ENCODE measurements at regions not wholly inside any gene's neighbourhood (a gene's known extent, or its start where the extent isn't known, plus 50 kb on each side); places are given as distances from the start of the nearest gene placed in this dataset.

DNA sequence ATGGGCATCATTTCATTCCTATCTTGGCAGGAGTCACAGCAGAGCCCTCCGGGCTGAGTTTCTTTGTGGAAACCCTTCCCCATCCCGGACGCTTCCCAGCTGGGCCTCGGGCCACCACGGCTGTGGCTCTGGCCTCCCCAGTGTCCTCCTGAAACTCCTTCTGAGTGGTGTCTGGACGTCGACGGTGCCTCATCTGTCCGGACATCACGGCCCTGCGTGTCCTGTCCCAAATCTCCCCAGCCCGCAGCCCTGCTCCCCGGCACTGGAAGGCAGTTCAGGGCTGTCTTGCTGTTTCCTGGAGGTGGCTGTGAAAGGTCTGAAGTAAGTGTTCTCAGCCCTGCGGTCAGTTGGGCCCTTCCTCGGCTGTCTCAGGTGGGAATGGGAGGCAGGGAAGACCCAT lies 99.8 kb upstream of the TMEM18 start:
- H3K79me2 ChIP-seq (ENCODE audit: insufficient read depth) = no peaks in the 10 kb centered on the region
- no peak overlapping the region for H3K4me2 ChIP-seq
- POLR2A ChIA-PET = no interaction called here
- no peak overlapping the region for H3K27ac ChIP-seq (ENCODE audit: low read depth in 2 of 2, low read length in 1 of 2)
- H3K27me3 ChIP-seq (ENCODE audit: insufficient read depth) = no peaks in the 10 kb centered on the region
- peaks cover 0 to 8% of the 10 kb centered on the region in 2 experiments; a peak in 2 of 4 replicates for H3K4me1 ChIP-seq (ENCODE audit: control insufficient read depth in 1 of 2, insufficient read depth in 2 of 2, low read depth in 1 of 2, low read length in 1 of 2)
- H3K9me3 ChIP-seq = no peaks in the 10 kb centered on the region
- no peaks in the 10 kb centered on the region for H3K9me2 ChIP-seq
- H3K4me3 ChIP-seq (ENCODE audit: low read depth in 2 of 2, low read length in 1 of 2) = no peak overlapping the region
- no peaks in the 10 kb centered on the region for H3K36me3 ChIP-seq (replicated peaks in 1 of 2; ENCODE audit: control insufficient read depth in 1 of 2, insufficient read depth in 2 of 2, low read length in 1 of 2)
- TF ChIP-seq FOXJ3 (CRISPR knock-in tag; IDR thresholded peaks at IDR 0.05) = no peak
- TF ChIP-seq CHD2 (IDR thresholded peaks at IDR 0.05; ENCODE audit: low read length, partially characterized antibody) = no peak
- TF ChIP-seq NFIC (IDR thresholded peaks at IDR 0.05; ENCODE audit: borderline replicate concordance) = no peak
- TF ChIP-seq MEF2A (IDR thresholded peaks at IDR 0.05; ENCODE audit: borderline replicate concordance, low read depth) = no peak
- TF ChIP-seq, protein P1, sequence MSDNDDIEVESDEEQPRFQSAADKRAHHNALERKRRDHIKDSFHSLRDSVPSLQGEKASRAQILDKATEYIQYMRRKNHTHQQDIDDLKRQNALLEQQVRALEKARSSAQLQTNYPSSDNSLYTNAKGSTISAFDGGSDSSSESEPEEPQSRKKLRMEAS (IDR thresholded peaks at IDR 0.05; ENCODE audit: low read depth) = no peak
- TF ChIP-seq, protein P2, sequence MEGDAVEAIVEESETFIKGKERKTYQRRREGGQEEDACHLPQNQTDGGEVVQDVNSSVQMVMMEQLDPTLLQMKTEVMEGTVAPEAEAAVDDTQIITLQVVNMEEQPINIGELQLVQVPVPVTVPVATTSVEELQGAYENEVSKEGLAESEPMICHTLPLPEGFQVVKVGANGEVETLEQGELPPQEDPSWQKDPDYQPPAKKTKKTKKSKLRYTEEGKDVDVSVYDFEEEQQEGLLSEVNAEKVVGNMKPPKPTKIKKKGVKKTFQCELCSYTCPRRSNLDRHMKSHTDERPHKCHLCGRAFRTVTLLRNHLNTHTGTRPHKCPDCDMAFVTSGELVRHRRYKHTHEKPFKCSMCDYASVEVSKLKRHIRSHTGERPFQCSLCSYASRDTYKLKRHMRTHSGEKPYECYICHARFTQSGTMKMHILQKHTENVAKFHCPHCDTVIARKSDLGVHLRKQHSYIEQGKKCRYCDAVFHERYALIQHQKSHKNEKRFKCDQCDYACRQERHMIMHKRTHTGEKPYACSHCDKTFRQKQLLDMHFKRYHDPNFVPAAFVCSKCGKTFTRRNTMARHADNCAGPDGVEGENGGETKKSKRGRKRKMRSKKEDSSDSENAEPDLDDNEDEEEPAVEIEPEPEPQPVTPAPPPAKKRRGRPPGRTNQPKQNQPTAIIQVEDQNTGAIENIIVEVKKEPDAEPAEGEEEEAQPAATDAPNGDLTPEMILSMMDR (IDR thresholded peaks at IDR 0.05) = no peak
- TF ChIP-seq, protein P3, sequence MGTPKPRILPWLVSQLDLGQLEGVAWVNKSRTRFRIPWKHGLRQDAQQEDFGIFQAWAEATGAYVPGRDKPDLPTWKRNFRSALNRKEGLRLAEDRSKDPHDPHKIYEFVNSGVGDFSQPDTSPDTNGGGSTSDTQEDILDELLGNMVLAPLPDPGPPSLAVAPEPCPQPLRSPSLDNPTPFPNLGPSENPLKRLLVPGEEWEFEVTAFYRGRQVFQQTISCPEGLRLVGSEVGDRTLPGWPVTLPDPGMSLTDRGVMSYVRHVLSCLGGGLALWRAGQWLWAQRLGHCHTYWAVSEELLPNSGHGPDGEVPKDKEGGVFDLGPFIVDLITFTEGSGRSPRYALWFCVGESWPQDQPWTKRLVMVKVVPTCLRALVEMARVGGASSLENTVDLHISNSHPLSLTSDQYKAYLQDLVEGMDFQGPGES (IDR thresholded peaks at IDR 0.05; ENCODE audit: low read depth, low read length) = no peak
- TF ChIP-seq, protein P4, sequence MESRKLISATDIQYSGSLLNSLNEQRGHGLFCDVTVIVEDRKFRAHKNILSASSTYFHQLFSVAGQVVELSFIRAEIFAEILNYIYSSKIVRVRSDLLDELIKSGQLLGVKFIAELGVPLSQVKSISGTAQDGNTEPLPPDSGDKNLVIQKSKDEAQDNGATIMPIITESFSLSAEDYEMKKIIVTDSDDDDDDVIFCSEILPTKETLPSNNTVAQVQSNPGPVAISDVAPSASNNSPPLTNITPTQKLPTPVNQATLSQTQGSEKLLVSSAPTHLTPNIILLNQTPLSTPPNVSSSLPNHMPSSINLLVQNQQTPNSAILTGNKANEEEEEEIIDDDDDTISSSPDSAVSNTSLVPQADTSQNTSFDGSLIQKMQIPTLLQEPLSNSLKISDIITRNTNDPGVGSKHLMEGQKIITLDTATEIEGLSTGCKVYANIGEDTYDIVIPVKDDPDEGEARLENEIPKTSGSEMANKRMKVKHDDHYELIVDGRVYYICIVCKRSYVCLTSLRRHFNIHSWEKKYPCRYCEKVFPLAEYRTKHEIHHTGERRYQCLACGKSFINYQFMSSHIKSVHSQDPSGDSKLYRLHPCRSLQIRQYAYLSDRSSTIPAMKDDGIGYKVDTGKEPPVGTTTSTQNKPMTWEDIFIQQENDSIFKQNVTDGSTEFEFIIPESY (IDR thresholded peaks at IDR 0.05; ENCODE audit: borderline replicate concordance, low read depth) = no peak
- TF ChIP-seq MXI1 (IDR thresholded peaks at IDR 0.05; ENCODE audit: low read depth, low read length) = no peak
- no peak for TF ChIP-seq FOSL2 (IDR thresholded peaks at IDR 0.05; ENCODE audit: borderline replicate concordance, low read depth)
- no peak for TF ChIP-seq NRF1 (IDR thresholded peaks at IDR 0.05; ENCODE audit: low read depth, low read length)
- TF ChIP-seq, protein P5, sequence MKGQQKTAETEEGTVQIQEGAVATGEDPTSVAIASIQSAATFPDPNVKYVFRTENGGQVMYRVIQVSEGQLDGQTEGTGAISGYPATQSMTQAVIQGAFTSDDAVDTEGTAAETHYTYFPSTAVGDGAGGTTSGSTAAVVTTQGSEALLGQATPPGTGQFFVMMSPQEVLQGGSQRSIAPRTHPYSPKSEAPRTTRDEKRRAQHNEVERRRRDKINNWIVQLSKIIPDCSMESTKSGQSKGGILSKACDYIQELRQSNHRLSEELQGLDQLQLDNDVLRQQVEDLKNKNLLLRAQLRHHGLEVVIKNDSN (IDR thresholded peaks at IDR 0.05; ENCODE audit: borderline replicate concordance, low read depth) = no peak
- no peak for TF ChIP-seq RXRA (IDR thresholded peaks at IDR 0.05; ENCODE audit: borderline replicate concordance, low read depth)
- no peaks in the 10 kb centered on the region for H4K20me1 ChIP-seq (ENCODE audit: insufficient read depth)
- DNase-seq = no peak
- no peak overlapping the region for H2AFZ ChIP-seq (ENCODE audit: low read depth)
- H3K9ac ChIP-seq = no peak overlapping the region
- CTCF ChIA-PET = no interaction called here
- 62% methylated on average over 14 of the region's 15 CpGs for WGBS (ENCODE audit: low lambda C conversion rate)
- H3F3A ChIP-seq (replicated peaks; ENCODE audit: insufficient read depth) = no peaks in the 10 kb centered on the region
